GM04503 (cell line): ENCODE measurements at regions not wholly inside any gene's neighbourhood (a gene's known extent, or its start where the extent isn't known, plus 50 kb on each side); places are given as distances from the start of the nearest gene placed in this dataset.
A peak's percentile ranks its signal among the peaks of the same experiment; 100 is the strongest.

Experiments used
- DNase-seq: peaks from one replicate; pipeline ENCODE4 v3.0.0-alpha.2; 2012; ENCODE audit warnings: low read depth

- DNase-seq: no peak
These were observed 601.1 kb upstream of the PIK3C3 start for GRCh38 chr18:41353777-41354528.

GRCh38 chr18:41351430-41351829, 603.6 kb upstream of the PIK3C3 start:
- DNase-seq: no peak

GRCh38 chr18:41347057-41347456, 608.0 kb upstream of the PIK3C3 start:
- DNase-seq: peak; percentile 63

GRCh38 chr18:41343808-41344207, 611.2 kb upstream of the PIK3C3 start:
- no peak for DNase-seq

- DNase-seq: no peak
These were observed 616.7 kb upstream of the PIK3C3 start for GRCh38 chr18:41338341-41338740.

GRCh38 chr18:41331661-41332060, 623.4 kb upstream of the PIK3C3 start:
- DNase-seq: no peak

- peak; percentile 28 for DNase-seq
These were observed 628.7 kb upstream of the PIK3C3 start for GRCh38 chr18:41326311-41326710.

- DNase-seq: peak; percentile 9
These were observed 630.1 kb upstream of the PIK3C3 start for GRCh38 chr18:41324934-41325333.

- no peak for DNase-seq
These were observed 630.8 kb upstream of the PIK3C3 start for GRCh38 chr18:41324020-41324791.

- DNase-seq: no peak
These were observed 632.0 kb upstream of the PIK3C3 start for GRCh38 chr18:41323044-41323443.

- no peak for DNase-seq
These were observed 634.9 kb upstream of the PIK3C3 start for GRCh38 chr18:41320100-41320499.

- DNase-seq: no peak
These were observed 639.9 kb upstream of the PIK3C3 start for GRCh38 chr18:41315134-41315533.

- DNase-seq: no peak
These were observed 643.2 kb upstream of the PIK3C3 start for GRCh38 chr18:41311571-41312547.

- no peak for DNase-seq
These were observed 657.3 kb upstream of the PIK3C3 start for GRCh38 chr18:41297740-41298139.

GRCh38 chr18:41269294-41269693, 685.7 kb upstream of the PIK3C3 start:
- DNase-seq: no peak

- no peak for DNase-seq
These were observed 686.8 kb upstream of the PIK3C3 start for GRCh38 chr18:41268271-41268670.

- no peak for DNase-seq
These were observed 688.4 kb upstream of the PIK3C3 start for GRCh38 chr18:41266616-41267015.

- no peak for DNase-seq
These were observed 688.8 kb upstream of the PIK3C3 start for GRCh38 chr18:41266204-41266603.

- no peak for DNase-seq
These were observed 690.0 kb upstream of the PIK3C3 start for GRCh38 chr18:41265047-41265446.

GRCh38 chr18:41263956-41264355, 691.1 kb upstream of the PIK3C3 start:
- DNase-seq: no peak

GRCh38 chr18:41262688-41263087, 692.3 kb upstream of the PIK3C3 start:
- no peak for DNase-seq

- DNase-seq: no peak
These were observed 710.4 kb upstream of the PIK3C3 start for GRCh38 chr18:41244591-41245037.
